ENCODE measurements at regions not wholly inside any gene's neighbourhood (a gene's known extent, or its start where the extent isn't known, plus 50 kb on each side); places are given as distances from the start of the nearest gene placed in this dataset.
"Not testable (repeated sequence)": the region's sequence is repeated elsewhere in the genome, so short reads cannot be mapped to it uniquely, and the experiment has no call there.

- POLR2A ChIA-PET (ENCODE audit: partially characterized antibody); H3K18ac ChIP-seq (ENCODE audit: extremely low read depth, low read length); H2BK15ac ChIP-seq (ENCODE audit: low read length); H3K27me3 ChIP-seq (replicated peaks in 1 of 4; ENCODE audit: control insufficient read depth in 3 of 4, extremely low read depth in 1 of 4, insufficient read depth in 3 of 4, low read length in 3 of 4); H4K8ac ChIP-seq (ENCODE audit: extremely low read depth, insufficient read depth, low read length); H3K27ac ChIP-seq (ENCODE audit: low read depth, low read length); DNase-seq (ENCODE audit: low read depth in 1 of 2, low spot score in 2 of 2); H3K79me1 ChIP-seq (ENCODE audit: low read depth, low read length); H3K9ac ChIP-seq (replicated peaks in 1 of 4; ENCODE audit: extremely low read depth in 1 of 4, low read depth in 3 of 4, low read length in 3 of 4); H3K23me2 ChIP-seq (ENCODE audit: low read depth, low read length); H2BK20ac ChIP-seq (ENCODE audit: low read length); H3K23ac ChIP-seq (ENCODE audit: insufficient read length); H3K14ac ChIP-seq (ENCODE audit: insufficient read length); H3K4ac ChIP-seq (replicated peaks; ENCODE audit: insufficient read length, low read depth, low read length); FAIRE-seq; H3K4me3 ChIP-seq (ENCODE audit: extremely low read depth in 1 of 4, insufficient read depth in 2 of 4, low read depth in 3 of 4, low read length in 4 of 4); H3K36me3 ChIP-seq (ENCODE audit: control insufficient read depth in 2 of 4, insufficient read depth in 4 of 4, low read length in 3 of 4); H2BK120ac ChIP-seq (replicated peaks; ENCODE audit: low read depth, low read length); CTCF ChIA-PET (ENCODE audit: partially characterized antibody); H2AK5ac ChIP-seq (ENCODE audit: low read depth, low read length); H3K79me2 ChIP-seq (ENCODE audit: control insufficient read depth in 1 of 2, insufficient read depth in 2 of 2, low read length in 2 of 2); H4K20me1 ChIP-seq (replicated peaks in 1 of 2; ENCODE audit: control insufficient read depth in 1 of 2, insufficient read depth in 2 of 2, low read length in 2 of 2); H2AFZ ChIP-seq (ENCODE audit: low read length); H3K56ac ChIP-seq (replicated peaks; ENCODE audit: insufficient read length, low read depth, low read length); H3K4me1 ChIP-seq (replicated peaks in 1 of 4; ENCODE audit: control insufficient read depth in 3 of 4, insufficient read depth in 4 of 4, low read length in 3 of 4); H3K4me2 ChIP-seq (ENCODE audit: insufficient read depth in 1 of 2, low read depth in 2 of 2, low read length in 2 of 2); H2BK5ac ChIP-seq (ENCODE audit: low read depth, low read length); H2BK12ac ChIP-seq (ENCODE audit: low read depth, low read length); H4K5ac ChIP-seq (ENCODE audit: insufficient read length, low read depth, low read length); H4K91ac ChIP-seq (replicated peaks; ENCODE audit: insufficient read length, low read length); H3K9me3 ChIP-seq (ENCODE audit: insufficient read depth in 2 of 2, low read depth in 1 of 2, low read length in 1 of 2): not testable (repeated sequence)
- WGBS, 2 experiments (ENCODE audit: extremely low coverage in 1 of 2, insufficient coverage in 1 of 2, insufficient read length in 1 of 2, insufficient replicate concordance in 2 of 2, low coverage in 1 of 2, low lambda C conversion rate in 2 of 2, missing lambda C conversion rate in 1 of 2), result 87% methylated on average over 3 of the region's 5 CpGs; no CpG with 5 or more reads in 1 of the 2 experiments
These were observed 123.5 kb upstream of the DIAPH2 start for GRCh38 chrX:96561129-96561528.
